HCT116 (cell line): ENCODE measurements at regions not wholly inside any gene's neighbourhood (a gene's known extent, or its start where the extent isn't known, plus 50 kb on each side); places are given as distances from the start of the nearest gene placed in this dataset.
A peak's percentile ranks its signal among the peaks of the same experiment; 100 is the strongest.

Source experiments
- ATAC-seq: fragments of 200-7000 bp; cut with Tn5 transposase; 2 replicates; pipeline ENCODE4 v1.9.1; 2020; ENCODE audit warnings: mild to moderate bottlenecking, moderate library complexity
- BruUV-seq: library from RNA; stranded (reverse); fragments of 400-500 nt; replicated peaks from 2 replicates; lab custom pipeline; 2021; lab: Mats Ljungman, UMichigan
- CTCF ChIA-PET: fragments of 300-600 bp; sonication (Branson Sonifier 250); formaldehyde crosslinking; loops from one replicate; lab custom pipeline; 2021; ENCODE audit warnings: antibody characterized with exemption; lab: Charles Lee
- POLR2A ChIA-PET: fragments of 300-600, 350-600 bp; sonication (Branson Sonifier 250); formaldehyde crosslinking; loops from one replicate; lab custom pipeline; 2021; ENCODE audit warnings: antibody characterized with exemption; lab: Charles Lee
- RAD21 ChIA-PET, 2 experiments: fragments of 300-600 bp; sonication (Branson Sonifier 250); formaldehyde crosslinking; loops; one replicate each; lab custom pipeline; 2023; ENCODE audit warnings: low total read pairs in 2 of 2; ENCODE audit not compliant: uncharacterized antibody in 2 of 2, unreplicated experiment in 2 of 2, low non-redundant PET in 1 of 2; lab: Charles Lee
- DNase-seq: peaks from one replicate; pipeline ENCODE4 v3.0.0-alpha.2; 2010; ENCODE audit warnings: low read depth, low spot score
- H2AFZ ChIP-seq: fragments of 200-600 bp; shearing (Covaris generic), sonication (generic); 2 replicates; pipeline ENCODE4 v1.6.1; 2017; ENCODE audit warnings: low read depth, mixed run types, mixed read lengths, antibody characterized with exemption, low read length; ENCODE audit not compliant: poor library complexity, severe bottlenecking
- H3K27ac ChIP-seq: 2 replicates; pipeline ENCODE4 v1.5.1; 2012; ENCODE audit warnings: low read depth, low read length
- H3K27me3 ChIP-seq: fragments of 200-600 bp; sonication (generic); 2 replicates; pipeline ENCODE4 v1.6.1; 2016; ENCODE audit warnings: mixed run types, low read length, mixed read lengths; ENCODE audit not compliant: insufficient read depth
- H3K36me3 ChIP-seq, 2 experiments: fragments of 200-500 bp in 1 of 2; fragments of 200-600 bp in 1 of 2; sonication (Bioruptor generic) in 1 of 2; sonication (generic) in 1 of 2; 2 replicates each; pipeline versions ENCODE4 v1.5.1 to v1.6.1; 2014 to 2016; ENCODE audit warnings: low read length in 2 of 2, inconsistent platforms in 1 of 2, mixed read lengths in 1 of 2, mixed run types in 1 of 2; ENCODE audit not compliant: insufficient read depth in 2 of 2, control insufficient read depth in 1 of 2
- H3K4me1 ChIP-seq, 2 experiments: fragments of 200-600 bp in 1 of 2; sonication (generic) in 1 of 2; 2 replicates each; pipeline versions ENCODE4 v1.5.1 to v1.6.1; 2012 to 2017; ENCODE audit warnings: low read length in 2 of 2, inconsistent platforms in 1 of 2, mild to moderate bottlenecking in 1 of 2, mixed read lengths in 1 of 2, mixed run types in 1 of 2, moderate library complexity in 1 of 2; ENCODE audit not compliant: insufficient read depth in 2 of 2, control insufficient read depth in 1 of 2
- H3K4me2 ChIP-seq: fragments of 200-600 bp; sonication (generic); 2 replicates; pipeline ENCODE4 v1.6.1; 2017; ENCODE audit warnings: mixed run types, low read length, mixed read lengths
- H3K4me3 ChIP-seq, 2 experiments: fragments of 200-600 bp in 1 of 2; sonication (generic) in 1 of 2; replicated peaks in 1 of 2; 2 replicates each; pipeline ENCODE4 v1.5.1; 2011 to 2016; ENCODE audit warnings: low read length in 2 of 2, control low read depth in 1 of 2, low read depth in 1 of 2, mild to moderate bottlenecking in 1 of 2, mixed read lengths in 1 of 2, mixed run types in 1 of 2
- H3K79me2 ChIP-seq: fragments of 200-600 bp; sonication (generic); 2 replicates; pipeline ENCODE4 v1.6.1; 2017; ENCODE audit warnings: mild to moderate bottlenecking, mixed run types, low read length, moderate library complexity, mixed read lengths; ENCODE audit not compliant: insufficient read depth
- H3K9ac ChIP-seq: fragments of 200-600 bp; sonication (generic); 2 replicates; pipeline ENCODE4 v1.6.1; 2016; ENCODE audit warnings: low read length, mixed read lengths
- H3K9me2 ChIP-seq: fragments of 200-600 bp; sonication (generic), shearing (Covaris generic); 2 replicates; pipeline ENCODE4 v1.6.1; 2017; ENCODE audit warnings: mixed run types, mild to moderate bottlenecking, moderate library complexity; ENCODE audit not compliant: insufficient read depth
- H3K9me3 ChIP-seq, 2 experiments: fragments of 200-500 bp in 1 of 2; fragments of 200-600 bp in 1 of 2; sonication (Bioruptor generic) in 1 of 2; sonication (generic) in 1 of 2; 2 replicates each; pipeline ENCODE4 v1.6.1; 2014 to 2017; ENCODE audit warnings: low read length in 2 of 2, mixed read lengths in 2 of 2, inconsistent platforms in 1 of 2, low read depth in 1 of 2, mild to moderate bottlenecking in 1 of 2, mixed run types in 1 of 2, moderate library complexity in 1 of 2; ENCODE audit not compliant: control insufficient read depth in 1 of 2, insufficient read depth in 1 of 2
- H4K20me1 ChIP-seq: fragments of 200-600 bp; sonication (generic), shearing (Covaris generic); 2 replicates; pipeline ENCODE4 v1.6.1; 2017; ENCODE audit warnings: mixed run types, mild to moderate bottlenecking, moderate library complexity; ENCODE audit not compliant: insufficient read depth
- CEBPB ChIP-seq: IDR thresholded peaks from 2 replicates; pipeline ENCODE4 v1.6.1; 2012; ENCODE audit warnings: low read depth
- CTCF ChIP-seq, 3 experiments: fragments of 200-600 bp in 1 of 3; sonication (generic) in 1 of 3; IDR thresholded peaks in 2 of 3; conservative IDR thresholded peaks in 1 of 3; 2 replicates each; pipeline ENCODE4 v1.5.1; 2012 to 2017; ENCODE audit warnings: low read depth in 2 of 3, low read length in 2 of 3, antibody characterized with exemption in 1 of 3, borderline replicate concordance in 1 of 3, control low read depth in 1 of 3, mild to moderate bottlenecking in 1 of 3, mixed read lengths in 1 of 3, mixed run types in 1 of 3, moderate library complexity in 1 of 3; ENCODE audit not compliant: insufficient read depth in 1 of 3
- EGR1 ChIP-seq: IDR thresholded peaks from 2 replicates; pipeline ENCODE4 v1.6.1; 2012; ENCODE audit warnings: low read depth
- EZH2 ChIP-seq: fragments of 200-600 bp; sonication (generic); IDR thresholded peaks from 2 replicates; pipeline ENCODE4 v1.6.1; 2017; ENCODE audit warnings: antibody characterized with exemption, mixed run types
- FOSL1 ChIP-seq: IDR thresholded peaks from 2 replicates; pipeline ENCODE4 v1.6.1; 2012; ENCODE audit warnings: low read depth
- JUND ChIP-seq: IDR thresholded peaks from 2 replicates; pipeline ENCODE4 v1.6.1; 2012
- MAX ChIP-seq: IDR thresholded peaks from 2 replicates; pipeline ENCODE4 v1.6.1; 2012
- POLR2A ChIP-seq: IDR thresholded peaks from 2 replicates; pipeline ENCODE4 v1.7.0; 2011; ENCODE audit warnings: borderline replicate concordance; ENCODE audit not compliant: insufficient read depth, insufficient read length; ENCODE audit errors: extremely low read depth
- ZBTB33 ChIP-seq: IDR thresholded peaks from 2 replicates; pipeline ENCODE4 v1.6.1; 2011; ENCODE audit warnings: mild to moderate bottlenecking, low read length, moderate library complexity; ENCODE audit not compliant: insufficient replicate concordance; ENCODE audit errors: extremely low read depth
- ZFX ChIP-seq: fragments of 450-650 bp; IDR thresholded peaks from 2 replicates; pipeline ENCODE4 v1.6.1; 2017
- ZNF274 ChIP-seq: fragments of 200-500 bp; sonication (Bioruptor generic); IDR thresholded peaks from 2 replicates; pipeline ENCODE4 v1.6.1; 2014; ENCODE audit warnings: mild to moderate bottlenecking, low read depth, low read length, inconsistent platforms
- intact Hi-C: fragments of 100-400 bp; cut with micrococcal nuclease; formaldehyde crosslinking; loops from 2 replicates; pipeline ENCODE4 v1.10.0; 2022

- H3K9ac ChIP-seq: no peak overlapping the region
- H3K9me3 ChIP-seq: no peaks in the 10 kb centered on the region
- CTCF ChIA-PET: interaction anchor here (0.9 to 1.5 kb wide), 4 partner anchors 12 to 543 kb away, joined by 3 to 5 read pairs (median 4); no protein-coding TSS in a partner anchor
- H3K9me2 ChIP-seq: no peaks in the 10 kb centered on the region
- peak overlapping the region; percentile 24 for H3K4me2 ChIP-seq
- peaks cover 40 to 53% of the 10 kb centered on the region in 2 experiments for H3K4me1 ChIP-seq
- TF ChIP-seq ZBTB33 (no peak), FOSL1 (0 out of 2 replicates have a peak, but pooled peaks have one; percentile 5)
- no peaks in the 10 kb centered on the region for H3K36me3 ChIP-seq
- intact Hi-C loops: no loop called here
- no peak overlapping the region for H2AFZ ChIP-seq
- POLR2A ChIA-PET: interaction anchor here (1.6 kb wide), 1 partner anchor 81 kb away, joined by 8 read pairs; no protein-coding TSS in a partner anchor
- no peak overlapping the region for H3K4me3 ChIP-seq
- H4K20me1 ChIP-seq: 0 out of 2 replicates have a peak, but pooled peaks cover 6% of the 10 kb centered on the region
- no TSS peak for BruUV-seq
- ATAC-seq: no peak
- RAD21 ChIA-PET: no interaction called here
- peaks cover 70% of the 10 kb centered on the region for H3K79me2 ChIP-seq
- no peak overlapping the region for H3K27ac ChIP-seq
- DNase-seq: no peak
- H3K27me3 ChIP-seq: no peaks in the 10 kb centered on the region
Observed at GRCh38 chr1:39110882-39111281, 84.7 kb downstream of the NDUFS5 start.

- Histone ChIP-seq H3K9ac (no peak overlapping the region), H3K27ac (no peak overlapping the region)
- no TSS peak for BruUV-seq
- no peak for TF ChIP-seq ZFX
- no peak for TF ChIP-seq JUND
- no peak for TF ChIP-seq EZH2
- no peak for TF ChIP-seq MAX
- no peak for TF ChIP-seq EGR1
- TF ChIP-seq ZNF274: no peak
- TF ChIP-seq CEBPB: no peak
- TF ChIP-seq POLR2A: no peak
- no peak for TF ChIP-seq CTCF (IDR thresholded peaks at IDR 0.05 in 2 of 3, conservative IDR thresholded peaks at IDR 0.05 in 1 of 3; ENCODE audit: borderline replicate concordance in 1 of 3, insufficient read depth in 1 of 3, low read depth in 2 of 3, low read length in 2 of 3)
Observed at GRCh38 chr1:39113109-39113743, 87.1 kb downstream of the NDUFS5 start.

More at GRCh38 chr1:39113109-39113743, 87.1 kb downstream of the NDUFS5 start:
- Histone ChIP-seq H3K4me3 (no peak overlapping the region), H3K4me1 (peaks cover 51 to 55% of the 10 kb centered on the region in 2 experiments), H3K27me3 (no peaks in the 10 kb centered on the region), H3K79me2 (peaks cover 54% of the 10 kb centered on the region), H3K9me2 (no peaks in the 10 kb centered on the region), H3K36me3 (no peaks in the 10 kb centered on the region), H3K9me3 (no peaks in the 10 kb centered on the region), H4K20me1 (no peaks in the 10 kb centered on the region; the same call in 1 of the 2 replicates), H2AFZ (no peak overlapping the region), H3K4me2 (no peak overlapping the region)
- ChIA-PET RAD21 (interaction anchor here in 1 of 2 experiments (0.5 kb wide), 1 partner anchor 160 kb away, joined by 3 read pairs; no protein-coding TSS in a partner anchor), POLR2A (no interaction called here), CTCF (interaction anchor here (1.4 kb wide), 1 partner anchor 79 kb away, joined by 4 read pairs; no protein-coding TSS in a partner anchor)
- intact Hi-C loops: no loop called here
- no peak for ATAC-seq
- DNase-seq: no peak
